Nephron progenitor cell (in vitro differentiated cells): ENCODE measurements at regions not wholly inside any gene's neighbourhood (a gene's known extent, or its start where the extent isn't known, plus 50 kb on each side); places are given as distances from the start of the nearest gene placed in this dataset.
A peak's percentile ranks its signal among the peaks of the same experiment; 100 is the strongest.

Experiments
- DNase-seq: peaks from one replicate; pipeline ENCODE4 v3.0.0; 2021
- H3K27ac Mint-ChIP-seq: 2 replicates; pipeline ENCODE4 v1.8.0; 2021; ENCODE audit warnings: mild to moderate bottlenecking, moderate library complexity, mixed read lengths
- H3K27me3 Mint-ChIP-seq: 2 replicates; pipeline ENCODE4 v1.8.0; 2021; ENCODE audit warnings: mild to moderate bottlenecking, low read depth, mixed read lengths; ENCODE audit not compliant: poor library complexity
- H3K36me3 Mint-ChIP-seq: 2 replicates; pipeline ENCODE4 v1.8.0; 2021; ENCODE audit warnings: low read depth, mixed read lengths
- H3K4me1 Mint-ChIP-seq: 2 replicates; pipeline ENCODE4 v1.8.0; 2021; ENCODE audit warnings: mixed read lengths
- H3K4me3 Mint-ChIP-seq: 2 replicates; pipeline ENCODE4 v1.8.0; 2021; ENCODE audit warnings: mild to moderate bottlenecking, moderate library complexity, mixed read lengths
- H3K9me3 Mint-ChIP-seq: 2 replicates; pipeline ENCODE4 v1.8.0; 2021; ENCODE audit warnings: mild to moderate bottlenecking, moderate library complexity, mixed read lengths
- CTCF ChIP-seq: fragments of 200-600 bp; sonication (generic); IDR thresholded peaks from 2 replicates; pipeline ENCODE4 v1.5.0; 2021; ENCODE audit warnings: antibody characterized with exemption

DNA sequence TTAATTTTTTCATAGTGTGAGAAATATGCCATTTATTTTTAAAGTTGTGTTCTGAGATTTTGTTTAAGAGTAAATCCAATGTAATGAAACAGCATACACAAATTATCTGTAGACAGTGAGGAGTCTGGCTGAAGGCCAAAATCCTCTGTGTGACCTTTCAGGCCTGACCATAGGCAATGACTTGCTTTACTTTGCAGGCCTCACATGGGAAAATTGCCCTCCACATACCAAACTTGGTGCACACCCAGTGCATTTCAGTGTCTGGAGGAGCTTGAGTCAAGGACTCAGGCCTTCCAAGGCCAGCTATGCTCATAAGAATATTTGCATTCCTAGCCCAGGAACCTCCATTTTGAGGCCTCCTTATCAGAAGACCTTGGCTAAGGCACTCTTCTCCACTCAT, 430.1 kb downstream of the GABRG1 start:
- TF ChIP-seq CTCF, result no peak
- Mint-ChIP-seq H3K36me3 (no peaks in the 10 kb centered on the region), H3K27me3 (no peaks in the 10 kb centered on the region), H3K4me1 (peaks cover 6% of the 10 kb centered on the region), H3K27ac (peak overlapping the region; percentile 37), H3K9me3 (no peaks in the 10 kb centered on the region), H3K4me3 (no peak overlapping the region)
- no peak for DNase-seq

DNA sequence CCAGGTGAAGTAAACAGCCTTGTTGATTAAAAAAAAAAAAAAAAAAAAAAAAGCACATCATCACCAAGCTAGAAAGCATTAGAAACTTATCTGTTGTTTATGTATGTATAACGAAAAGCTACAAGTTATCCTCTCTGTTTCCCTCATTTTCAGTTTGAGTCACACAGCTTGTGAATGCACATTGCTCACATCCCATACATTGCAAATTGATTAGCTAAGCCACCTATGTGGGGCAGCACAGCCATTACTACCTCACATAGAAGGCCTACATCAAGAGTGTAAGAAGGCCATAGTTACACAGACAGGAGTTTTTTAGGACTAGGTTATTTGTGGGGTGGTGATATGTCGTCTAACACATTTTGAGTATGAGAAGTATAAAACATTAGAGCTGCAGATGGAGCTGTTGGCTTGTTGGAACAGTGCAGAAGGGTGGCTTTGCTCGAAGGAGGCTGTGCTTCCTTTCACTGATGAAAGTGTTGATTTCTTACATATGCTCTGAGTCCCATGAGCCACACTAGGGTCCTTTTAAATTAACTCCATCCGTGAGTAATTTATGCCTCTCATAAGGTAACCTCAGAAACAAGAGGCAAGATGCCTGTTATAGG, 431.6 kb downstream of the GABRG1 start:
- Mint-ChIP-seq H3K4me1 (peaks cover 6% of the 10 kb centered on the region), H3K36me3 (no peaks in the 10 kb centered on the region), H3K4me3 (no peak overlapping the region), H3K9me3 (no peaks in the 10 kb centered on the region), H3K27ac (no peak overlapping the region), H3K27me3 (peaks cover 3% of the 10 kb centered on the region)
- no peak for TF ChIP-seq CTCF
- no peak for DNase-seq

GRCh38 chr4:45688341-45688740, 435.5 kb downstream of the GABRG1 start:
- no peak overlapping the region for H3K4me3 Mint-ChIP-seq
- no peak for DNase-seq
- no peaks in the 10 kb centered on the region for H3K4me1 Mint-ChIP-seq

GRCh38 chr4:45679411-45679810, 444.4 kb downstream of the GABRG1 start:
- no peak for TF ChIP-seq CTCF
- no peak for DNase-seq
- H3K27me3 Mint-ChIP-seq, result no peaks in the 10 kb centered on the region
- no peak overlapping the region for H3K27ac Mint-ChIP-seq
- H3K36me3 Mint-ChIP-seq, result no peaks in the 10 kb centered on the region
- H3K4me1 Mint-ChIP-seq, result no peaks in the 10 kb centered on the region
- no peak overlapping the region for H3K4me3 Mint-ChIP-seq
- no peaks in the 10 kb centered on the region for H3K9me3 Mint-ChIP-seq

More at GRCh38 chr4:45688341-45688740, 435.5 kb downstream of the GABRG1 start:
- Mint-ChIP-seq H3K27ac (no peak overlapping the region), H3K27me3 (peaks cover 3% of the 10 kb centered on the region), H3K36me3 (no peaks in the 10 kb centered on the region), H3K9me3 (no peaks in the 10 kb centered on the region)
- no peak for TF ChIP-seq CTCF

GRCh38 chr4:45668128-45668527, 455.7 kb downstream of the GABRG1 start:
- Mint-ChIP-seq H3K4me3 (no peak overlapping the region), H3K27ac (no peak overlapping the region), H3K36me3 (no peaks in the 10 kb centered on the region), H3K9me3 (no peaks in the 10 kb centered on the region), H3K4me1 (no peaks in the 10 kb centered on the region), H3K27me3 (peaks cover 2% of the 10 kb centered on the region)
- DNase-seq, result no peak
- no peak for TF ChIP-seq CTCF

DNA sequence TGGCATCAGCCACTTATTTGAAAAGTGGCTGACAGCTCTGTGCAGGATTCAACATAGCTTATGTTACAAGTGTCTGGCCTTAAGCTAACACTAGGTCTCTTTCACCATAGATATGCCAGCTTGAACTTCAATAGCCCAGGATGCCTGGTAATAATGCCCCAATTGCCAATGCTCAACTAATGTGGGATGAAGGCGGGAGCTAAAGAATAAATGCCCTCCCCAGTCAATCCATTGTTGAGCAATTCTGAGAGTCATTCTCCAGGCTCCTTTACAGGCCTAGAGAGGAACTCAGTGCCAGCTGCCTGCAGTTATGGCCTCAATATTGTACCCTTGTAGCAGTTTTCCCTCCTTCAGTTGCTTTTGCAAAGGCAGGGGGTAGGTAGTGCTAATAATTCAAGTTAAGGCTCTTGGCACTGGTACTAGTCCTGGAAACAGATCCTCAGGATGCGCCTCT, 460.2 kb downstream of the GABRG1 start:
- no peaks in the 10 kb centered on the region for H3K4me1 Mint-ChIP-seq
- H3K9me3 Mint-ChIP-seq, result no peaks in the 10 kb centered on the region
- peaks cover 2% of the 10 kb centered on the region for H3K27me3 Mint-ChIP-seq
- no peak overlapping the region for H3K4me3 Mint-ChIP-seq
- H3K27ac Mint-ChIP-seq, result no peak overlapping the region
- DNase-seq, result no peak
- TF ChIP-seq CTCF, result no peak
- H3K36me3 Mint-ChIP-seq, result no peaks in the 10 kb centered on the region
